DMS114 treated with DMSO at 0.1 percent for 48 hours (cell line): ENCODE measurements at regions not wholly inside any gene's neighbourhood (a gene's known extent, or its start where the extent isn't known, plus 50 kb on each side); places are given as distances from the start of the nearest gene placed in this dataset.

Experiments
- DNase-seq: peaks from one replicate; lab custom pipeline; 2025; ENCODE audit not compliant: unreplicated experiment; lab: John Stamatoyannopoulos, UW

DNA sequence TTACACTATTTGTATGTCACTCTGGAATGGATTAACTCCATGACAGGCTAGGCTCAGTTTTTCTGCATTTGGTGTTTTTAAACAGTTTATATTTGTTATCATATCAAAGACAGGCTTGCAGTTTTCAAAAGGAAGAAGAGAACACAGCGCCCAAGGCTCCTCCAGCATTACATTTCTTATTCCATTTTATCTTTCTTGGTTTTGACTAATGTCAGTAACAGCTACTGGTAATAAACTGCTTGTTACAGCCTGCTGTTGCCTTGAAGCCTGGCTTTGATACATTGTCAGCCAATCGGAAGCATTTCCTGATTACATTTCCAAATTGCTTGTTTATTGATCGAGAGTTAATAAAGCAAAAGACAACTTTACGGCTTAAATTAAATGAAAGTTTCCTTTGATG is 166.0 kb upstream of the MDFIC start:
- DNase-seq, result no peak

DNA sequence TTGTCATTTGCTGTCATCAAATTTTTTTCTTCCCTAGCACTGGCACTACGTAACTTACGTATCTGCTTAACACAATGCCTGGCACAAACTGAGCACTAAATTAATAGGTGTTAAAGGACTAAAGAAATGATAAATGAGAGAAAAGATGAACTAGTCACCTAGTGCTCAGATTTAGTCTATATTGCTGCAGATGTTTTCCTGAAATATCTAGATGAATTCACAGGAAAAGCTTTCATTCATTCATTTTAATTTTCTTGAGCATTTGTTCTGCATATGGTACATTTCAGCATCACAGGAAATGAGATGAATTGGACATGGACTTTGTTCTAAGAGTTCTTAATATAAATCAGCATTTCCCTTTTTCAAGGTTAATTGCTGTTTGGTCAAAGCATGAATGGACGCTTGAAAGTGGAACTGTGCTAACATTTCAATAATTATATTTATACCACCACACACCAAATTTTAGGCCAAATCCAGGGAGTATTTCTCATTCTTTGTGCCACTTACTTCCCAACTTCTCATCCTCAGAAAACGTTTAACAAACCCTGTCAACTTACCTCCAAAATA is 163.2 kb upstream of the MDFIC start:
- no peak for DNase-seq

DNA sequence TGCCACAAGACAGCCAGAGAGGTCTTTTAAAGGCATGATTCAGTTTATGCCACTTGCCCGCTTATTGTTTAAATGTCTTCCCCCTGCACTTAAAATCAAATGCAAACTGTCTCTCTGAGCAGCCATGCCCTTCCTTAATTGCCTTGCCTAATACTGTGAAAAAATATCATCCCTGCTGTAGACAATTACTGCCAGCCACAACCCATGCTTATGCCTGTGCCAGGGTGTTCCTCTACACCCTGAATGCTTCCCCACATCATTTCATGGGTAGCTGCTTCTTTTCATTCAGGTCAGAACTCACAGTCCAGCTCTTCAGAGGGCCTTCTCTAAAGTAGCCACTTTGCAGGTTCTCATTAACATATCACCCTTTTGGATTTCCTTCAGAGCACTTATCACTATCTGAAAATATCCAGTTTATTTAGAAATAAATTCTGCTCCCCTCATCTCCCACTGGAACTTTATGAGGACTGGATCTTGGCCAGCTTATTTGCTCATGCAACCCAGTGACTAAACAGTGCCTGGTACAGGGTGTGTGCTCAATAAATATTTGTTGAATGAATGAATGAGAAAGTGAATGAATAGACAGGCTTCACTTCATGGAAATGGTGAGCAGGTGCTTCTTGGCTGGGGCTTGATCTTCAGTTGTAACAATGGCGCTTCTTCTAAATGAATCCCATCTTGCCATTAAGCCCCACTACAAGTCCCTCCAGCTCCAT is 162.4 kb upstream of the MDFIC start:
- DNase-seq, result no peak

DNA sequence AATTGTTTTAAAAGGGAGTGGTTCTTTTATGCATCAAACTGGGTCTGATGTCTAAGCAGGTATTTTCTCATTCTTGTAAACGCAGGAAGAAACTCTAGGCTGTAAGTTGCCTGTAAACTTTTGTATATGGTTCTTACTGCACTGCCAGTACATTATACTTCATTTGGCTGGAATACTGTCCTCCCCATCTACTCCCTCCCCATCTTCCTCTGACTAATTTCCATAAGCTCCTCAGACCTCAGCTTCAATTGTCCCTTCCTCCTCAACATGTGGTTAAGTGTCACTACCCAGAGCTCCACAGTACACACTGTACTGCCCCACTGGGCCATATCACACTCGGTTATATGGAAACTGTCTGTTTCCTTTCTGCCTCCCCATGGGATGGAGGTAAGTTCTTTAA is 161.4 kb upstream of the MDFIC start:
- no peak for DNase-seq

DNA sequence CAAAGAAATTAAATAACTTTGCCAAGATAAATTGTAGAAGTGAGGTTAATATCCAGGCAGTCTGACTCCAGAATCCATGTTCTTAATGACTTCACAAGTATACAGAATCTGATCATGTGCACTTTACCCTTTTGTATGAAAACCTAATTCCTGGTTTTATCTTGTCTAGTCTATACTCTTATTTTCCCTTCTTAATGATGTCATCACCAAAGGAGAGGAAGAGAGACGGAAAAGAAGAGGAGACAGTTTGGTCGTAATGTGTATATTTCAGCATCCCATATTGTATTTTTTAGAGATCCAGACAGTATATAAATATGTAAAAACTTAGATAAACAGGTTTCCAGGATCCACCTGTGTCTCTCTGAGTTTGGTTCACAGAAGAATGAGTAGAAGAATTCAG is 159.9 kb upstream of the MDFIC start:
- no peak for DNase-seq

DNA sequence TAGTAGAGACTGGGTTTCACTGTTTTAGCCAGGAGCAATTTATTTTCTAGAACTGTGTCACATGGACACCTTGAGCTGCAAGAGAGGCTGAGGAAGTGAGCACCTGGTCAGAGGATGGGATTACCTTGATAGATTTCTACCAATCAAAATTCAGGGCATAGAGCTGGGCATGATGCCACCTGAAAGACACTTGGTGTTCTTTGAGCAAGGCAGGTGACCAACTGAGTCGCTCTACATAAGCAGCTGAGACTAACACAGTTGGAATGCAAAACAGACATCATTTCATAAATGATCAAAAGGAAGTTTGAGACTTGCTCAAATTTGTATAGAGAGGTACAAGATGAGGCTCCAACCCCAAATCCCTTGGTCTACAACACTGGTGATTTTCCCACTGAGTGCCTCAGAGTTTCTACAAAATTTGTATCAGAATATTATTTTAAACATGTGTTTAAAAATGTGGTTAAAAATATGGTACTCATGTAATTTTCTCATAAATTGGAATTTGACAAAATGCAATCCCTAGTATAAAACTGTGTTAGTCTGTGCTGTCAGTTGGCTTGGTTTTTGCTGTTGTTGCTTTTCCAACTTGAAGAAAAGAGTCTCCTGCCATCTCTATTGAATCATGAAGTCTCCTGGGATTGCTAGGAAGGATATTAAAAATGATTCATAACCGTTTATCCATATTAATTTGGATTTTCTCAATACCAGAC is 156.4 kb upstream of the MDFIC start:
- no peak for DNase-seq

DNA sequence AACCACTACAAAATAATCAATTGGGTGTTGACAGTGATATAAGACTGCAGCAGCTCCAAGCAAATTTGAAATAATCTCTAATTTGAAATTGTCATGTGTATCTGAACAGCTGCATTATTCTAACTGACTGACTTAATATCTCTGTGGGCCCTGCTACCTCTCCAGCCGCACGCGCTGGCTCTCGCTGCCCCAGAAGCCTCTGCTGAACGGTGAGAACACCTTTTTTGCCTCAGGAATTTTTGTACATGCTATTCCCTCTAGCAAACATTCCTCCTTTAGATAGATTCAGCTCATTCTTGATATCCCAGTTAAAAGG is 155.9 kb upstream of the MDFIC start:
- DNase-seq, result no peak

DNA sequence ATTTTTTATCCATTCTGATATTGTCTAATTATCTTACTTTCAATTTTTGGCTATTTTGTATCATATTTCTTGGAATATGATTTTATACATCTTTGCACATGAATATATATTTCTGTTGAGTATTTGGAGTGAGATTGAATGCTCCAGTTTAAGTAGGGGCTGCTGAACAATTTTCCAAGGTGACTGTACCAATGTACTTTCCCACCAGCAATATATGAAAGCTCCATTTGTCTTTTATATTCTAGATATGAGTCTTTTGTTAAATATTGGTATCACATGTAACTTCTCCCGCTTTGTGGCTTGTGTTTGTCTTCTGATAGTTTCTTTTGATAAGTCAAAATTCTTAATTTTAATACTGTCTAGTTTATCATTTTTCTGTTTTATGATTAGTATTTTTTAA is 144.6 kb upstream of the MDFIC start:
- DNase-seq, result no peak

DNA sequence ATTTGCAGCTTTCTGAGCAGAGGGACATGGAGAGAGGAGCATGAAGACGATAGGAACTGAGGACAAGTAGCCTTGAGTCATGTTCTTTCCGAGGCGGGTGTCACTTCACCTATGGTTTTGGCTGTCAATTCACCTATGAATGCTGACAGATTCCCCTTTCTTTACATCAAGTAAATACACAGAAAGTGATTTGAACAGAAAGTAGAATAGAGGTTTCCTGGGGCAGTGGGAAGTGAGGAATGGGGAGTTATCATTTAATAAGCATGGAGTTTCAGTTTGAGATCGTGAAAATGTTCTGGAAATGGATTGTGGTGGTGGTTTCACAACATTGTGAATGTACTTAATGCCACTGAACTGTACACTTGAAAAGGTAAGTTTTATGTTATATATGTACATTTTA is 138.4 kb upstream of the MDFIC start:
- no peak for DNase-seq

DNA sequence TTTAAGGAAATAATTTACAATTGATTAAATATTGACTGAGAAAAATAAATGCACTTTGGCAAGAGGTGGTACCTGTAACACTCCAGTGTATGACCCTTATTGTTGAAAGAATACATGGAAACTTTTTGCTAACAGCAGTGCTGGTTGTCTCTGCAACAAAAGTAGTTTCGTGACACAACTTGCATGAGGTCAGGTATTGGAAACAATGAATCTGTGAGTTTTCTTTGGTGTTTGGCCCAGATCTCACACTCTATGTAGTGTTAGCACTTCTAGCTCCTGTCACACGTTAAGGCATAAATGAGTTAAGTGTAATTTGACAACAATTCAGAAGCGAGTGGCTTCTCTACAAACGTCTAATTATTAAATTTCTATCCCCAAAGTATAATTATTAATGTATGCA is 137.7 kb upstream of the MDFIC start:
- DNase-seq, result no peak

DNA sequence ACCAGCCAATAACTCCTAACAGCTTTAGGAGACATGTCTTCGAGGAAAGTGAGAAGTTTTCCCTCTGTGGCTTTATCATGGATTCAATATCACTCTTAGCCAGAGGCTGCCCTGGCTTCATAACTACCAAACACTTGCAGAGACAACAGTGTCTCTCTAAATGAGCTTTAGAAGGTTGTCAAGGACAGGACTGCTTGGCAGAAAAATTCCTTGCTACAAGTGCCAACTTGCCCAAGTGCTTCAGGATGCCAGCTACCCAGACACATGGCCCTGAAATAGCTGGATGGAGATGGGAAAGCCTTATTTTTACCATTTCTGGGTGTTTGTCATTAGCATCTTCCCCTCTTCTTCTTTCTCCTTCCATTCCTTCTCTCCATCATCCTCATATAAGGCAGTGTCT is 137.1 kb upstream of the MDFIC start:
- DNase-seq, result no peak

DNA sequence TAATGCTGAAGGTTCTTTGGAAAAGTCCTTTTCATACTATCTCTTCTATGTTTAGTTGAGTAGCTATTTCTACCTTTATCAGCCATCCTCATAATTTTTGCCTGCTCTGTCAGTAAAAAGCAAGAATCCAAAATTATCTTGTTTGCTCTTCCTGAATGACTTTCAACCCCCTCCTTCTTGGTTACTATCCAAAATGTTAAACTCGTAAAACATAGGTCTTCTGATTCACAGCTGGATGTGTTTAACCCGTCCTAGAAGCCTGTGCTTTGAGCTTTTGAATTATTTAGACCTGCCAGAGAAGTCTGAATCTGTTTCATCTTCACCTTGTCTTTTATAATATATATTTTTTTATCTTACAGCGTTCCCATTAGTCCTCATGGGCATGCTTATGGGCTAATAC is 136.4 kb upstream of the MDFIC start:
- DNase-seq, result no peak

DNA sequence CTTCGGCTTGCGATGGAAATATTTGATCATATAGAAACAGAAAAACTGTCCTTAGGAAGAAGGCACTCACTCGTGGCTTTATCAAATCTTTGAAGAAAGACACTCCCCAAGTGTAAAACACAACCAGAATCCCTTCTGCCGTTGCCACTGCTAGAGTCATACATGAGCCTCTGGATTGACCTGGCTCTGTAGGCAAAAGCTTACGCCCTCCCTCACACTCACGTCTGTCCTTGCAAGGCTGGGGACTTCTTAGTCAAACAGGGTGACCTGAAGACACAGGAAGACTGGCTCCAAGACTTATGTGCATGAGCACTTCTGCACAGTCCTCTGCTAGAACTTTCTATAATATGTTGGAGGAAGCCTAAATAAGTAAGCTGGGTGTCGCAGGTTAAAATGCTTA is 135.4 kb upstream of the MDFIC start:
- DNase-seq, result no peak

DNA sequence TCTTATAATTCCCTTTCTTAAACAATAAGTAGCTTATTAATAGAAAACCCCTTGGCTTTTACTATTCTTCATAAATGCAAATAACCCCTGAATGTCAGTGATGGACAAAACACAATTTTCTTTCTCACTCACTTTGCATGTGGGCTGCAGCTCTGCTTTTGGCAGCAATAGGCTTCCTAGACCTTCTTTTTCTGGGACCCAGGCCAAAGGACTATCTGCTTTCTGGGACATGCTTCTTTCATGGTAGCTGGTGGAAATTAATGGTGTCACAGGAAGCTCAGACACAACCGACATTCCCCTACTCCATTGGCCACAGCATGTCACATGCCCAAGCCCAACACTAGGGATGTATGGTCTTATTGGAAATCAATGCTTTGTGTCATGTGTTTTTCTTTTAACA is 134.3 kb upstream of the MDFIC start:
- no peak for DNase-seq

DNA sequence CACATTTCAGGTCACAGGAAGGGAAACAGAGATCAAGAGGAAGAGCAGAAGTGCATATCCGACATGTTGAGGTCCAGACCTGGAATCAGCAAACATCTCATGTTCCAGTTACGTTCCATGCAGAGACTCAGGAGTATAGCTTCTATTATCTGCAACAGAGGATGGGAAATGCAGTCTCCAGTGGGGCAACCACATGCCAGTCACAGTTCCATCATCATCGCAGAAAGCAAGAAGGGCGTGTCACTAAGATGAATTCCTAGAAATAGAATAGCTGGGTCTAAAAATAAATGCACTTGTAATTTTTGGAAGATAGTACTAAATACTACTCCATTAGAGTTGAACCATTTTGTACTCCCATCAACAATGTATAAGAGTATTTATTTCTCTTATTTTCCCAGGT is 133.2 kb upstream of the MDFIC start:
- no peak for DNase-seq

DNA sequence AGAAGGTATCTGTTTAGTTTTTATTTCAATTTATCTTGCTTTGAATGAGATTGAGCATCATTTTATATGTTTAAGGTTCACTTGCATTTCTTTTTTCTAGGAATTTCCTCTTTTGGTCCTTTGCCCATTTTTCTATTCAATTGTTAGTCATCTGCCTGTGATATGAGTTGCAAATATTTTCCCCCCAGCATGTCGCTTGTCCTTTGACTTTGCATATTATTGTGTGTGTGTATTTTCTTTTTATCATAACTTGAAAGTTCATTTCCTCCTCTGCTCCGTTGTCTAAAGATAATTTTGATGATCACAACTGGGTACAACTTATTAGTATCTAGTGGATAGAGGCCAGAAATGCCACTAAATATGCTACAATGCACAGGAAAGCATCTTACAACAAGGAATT is 132.7 kb upstream of the MDFIC start:
- no peak for DNase-seq

DNA sequence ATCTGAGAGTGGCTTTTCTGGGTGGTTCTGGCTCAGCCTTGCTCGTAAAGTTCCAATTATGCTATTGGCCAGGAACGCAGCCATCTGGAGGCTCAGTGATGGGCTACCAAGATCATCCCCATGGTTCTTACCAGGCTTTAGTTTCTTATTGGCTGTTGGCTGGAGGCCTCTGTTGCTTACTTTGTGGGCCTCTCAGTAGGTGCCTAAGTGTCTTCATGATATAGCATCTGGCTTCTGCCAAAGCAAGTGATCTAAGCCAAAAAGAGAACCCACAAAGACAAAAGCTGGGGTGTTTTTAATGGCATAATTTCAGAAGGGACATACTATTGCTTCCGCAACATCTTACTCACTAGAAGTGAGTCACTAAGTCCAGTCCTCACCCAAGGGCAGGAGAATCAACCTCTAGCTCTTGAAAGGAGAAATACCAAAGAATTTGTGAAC is 132.0 kb upstream of the MDFIC start:
- DNase-seq, result no peak

DNA sequence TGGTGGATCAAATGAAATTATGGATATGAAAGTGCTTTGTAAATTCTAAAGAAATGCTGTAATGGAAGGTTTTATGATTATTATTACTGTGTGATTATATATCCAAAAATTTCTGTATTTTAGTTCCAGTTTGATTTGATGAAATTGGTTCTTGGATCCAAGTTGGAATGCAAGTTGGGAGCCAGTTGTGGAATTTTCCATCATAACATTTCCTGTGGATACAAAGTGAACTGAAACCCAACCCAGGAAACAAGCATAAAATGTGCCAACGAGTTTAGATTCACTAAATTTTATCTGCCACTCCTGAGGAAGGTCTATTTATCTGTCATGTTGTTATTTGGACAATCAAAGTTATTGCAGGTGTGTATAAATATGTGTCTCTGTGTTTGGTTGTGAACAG is 131.4 kb upstream of the MDFIC start:
- no peak for DNase-seq

DNA sequence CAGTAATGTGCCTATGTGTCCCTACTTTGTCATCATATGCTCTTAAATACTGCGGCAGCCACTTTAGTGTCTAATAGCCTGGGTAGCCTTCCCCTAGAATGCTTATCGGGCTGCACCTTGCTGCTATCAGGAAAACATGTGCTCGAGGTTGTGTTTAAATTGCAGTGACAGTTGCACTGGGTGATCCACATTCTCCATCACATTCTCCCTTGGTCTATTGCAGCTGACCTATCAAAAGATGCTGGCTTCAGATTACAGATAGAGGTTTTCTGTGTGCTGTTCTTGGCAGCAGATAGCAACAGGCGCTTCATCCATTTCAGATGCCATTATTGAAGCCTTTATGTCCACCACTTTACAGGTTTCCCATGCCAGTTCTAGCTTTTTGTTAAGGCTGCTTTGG is 130.1 kb upstream of the MDFIC start:
- DNase-seq, result no peak

DNA sequence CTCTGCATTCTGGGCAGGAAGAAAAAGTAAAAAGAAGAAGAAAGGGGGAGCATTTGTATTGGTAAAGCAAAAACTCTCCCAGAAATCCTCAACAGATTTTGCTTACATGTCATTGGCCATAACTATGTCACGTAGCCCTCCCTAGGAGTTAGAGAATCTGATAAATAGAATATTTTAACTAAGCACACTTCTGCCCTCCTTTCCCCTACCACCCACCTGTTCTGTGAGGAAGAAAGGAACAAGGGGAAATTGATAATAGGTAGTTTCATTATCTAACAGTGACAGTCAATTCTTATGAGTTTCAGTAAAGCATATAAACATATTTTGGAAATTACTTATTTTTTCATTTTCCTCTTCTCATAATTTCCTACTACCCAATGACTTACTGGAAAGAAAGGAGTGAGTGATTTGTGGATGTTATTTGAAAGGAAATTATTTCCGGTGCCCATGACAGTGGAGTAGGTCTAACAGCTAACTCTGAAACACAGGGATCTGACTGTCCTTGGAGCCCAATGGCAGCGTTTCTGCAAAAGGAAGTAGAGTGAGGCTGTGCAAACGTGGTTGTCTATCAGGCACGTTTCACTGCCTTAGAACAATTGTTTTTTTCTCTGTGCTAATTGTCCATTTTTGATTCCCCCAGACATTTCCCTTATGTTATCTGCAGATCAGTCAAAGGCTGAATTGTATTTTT is 128.6 kb upstream of the MDFIC start:
- DNase-seq, result no peak

DNA sequence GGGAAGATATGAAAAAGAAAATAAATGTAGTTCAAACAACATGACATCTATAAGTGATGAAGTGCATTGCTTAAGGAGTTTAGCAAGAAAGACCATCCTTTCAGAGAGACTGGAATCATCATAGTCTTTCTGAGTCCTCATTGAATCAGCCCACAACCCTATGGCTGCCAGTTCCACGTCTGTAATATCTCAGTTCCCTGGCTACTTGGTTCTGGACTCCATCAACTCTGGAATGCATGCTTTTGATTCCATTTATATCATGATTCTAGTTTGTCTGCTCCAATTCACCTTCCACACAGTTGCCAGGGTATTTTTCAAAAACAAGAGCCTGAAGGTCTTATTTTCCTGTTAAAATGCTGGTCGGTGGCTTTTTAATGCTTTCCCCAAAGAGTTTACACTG is 126.4 kb upstream of the MDFIC start:
- no peak for DNase-seq

DNA sequence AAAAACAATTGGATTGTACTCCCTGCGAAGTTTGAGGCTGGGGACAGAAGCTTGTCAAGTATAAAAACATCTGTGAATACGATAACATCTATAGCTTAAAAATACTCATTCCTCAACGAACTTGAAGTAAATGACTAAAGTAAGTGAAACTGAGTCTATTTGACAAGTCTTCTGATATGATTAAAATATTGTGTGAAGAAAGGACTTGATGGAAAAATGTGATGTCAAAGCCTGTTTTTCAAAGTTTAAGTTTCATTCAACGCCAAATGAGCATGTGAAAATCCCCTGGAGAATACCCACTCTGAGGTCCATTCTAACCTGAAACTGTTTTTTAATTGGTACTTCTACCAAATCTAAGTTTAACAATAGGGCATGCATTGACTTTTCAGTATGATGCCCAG is 122.3 kb upstream of the MDFIC start:
- no peak for DNase-seq
